ENCODE measurements at regions not wholly inside any gene's neighbourhood (a gene's known extent, or its start where the extent isn't known, plus 50 kb on each side); places are given as distances from the start of the nearest gene placed in this dataset.
A peak's percentile ranks its signal among the peaks of the same experiment; 100 is the strongest.

- H3K27me3 Mint-ChIP-seq (ENCODE audit: insufficient read depth, low read depth, poor library complexity): peaks cover 10% of the 10 kb centered on the region
- Histone ChIP-seq H3F3A (replicated peaks; ENCODE audit: low read depth) (no peaks in the 10 kb centered on the region), H3K4me3 (no peak overlapping the region), H3K79me2 (replicated peaks; ENCODE audit: insufficient read depth) (no peaks in the 10 kb centered on the region), H3K27ac (ENCODE audit: low read depth) (no peak overlapping the region), H3K9me2 (ENCODE audit: insufficient read depth) (no peaks in the 10 kb centered on the region), H2AFZ (no peak overlapping the region), H3K4me1 (ENCODE audit: insufficient read depth) (0 out of 2 replicates have a peak, but pooled peaks cover 2% of the 10 kb centered on the region), H3K36me3 (ENCODE audit: insufficient read depth) (no peaks in the 10 kb centered on the region), H4K20me1 (replicated peaks; ENCODE audit: insufficient read depth) (no peaks in the 10 kb centered on the region), H3K4me2 (no peak overlapping the region), H3K27me3 (ENCODE audit: insufficient read depth) (peaks cover 7% of the 10 kb centered on the region; the same call in 1 of the 2 replicates)
- TF ChIP-seq NANOG (IDR thresholded peaks at IDR 0.05; ENCODE audit: borderline replicate concordance) (no peak), CTCF (conservative IDR thresholded peaks at IDR 0.05; ENCODE audit: low read depth in 2 of 2) (peak; percentile 29 to 55), POLR2AphosphoS5 (IDR thresholded peaks at IDR 0.05; ENCODE audit: low read depth) (0 out of 2 replicates have a peak, but pooled peaks have one; percentile 26)
- H3K9me3 Mint-ChIP-seq: 0 out of 3 replicates have a peak, but pooled peaks cover 4% of the 10 kb centered on the region
- DNase-seq (ENCODE audit: low spot score) (peak; percentile 44), ATAC-seq (peak; percentile 66)
- H3K27ac Mint-ChIP-seq: no peak overlapping the region
- peaks cover 17% of the 10 kb centered on the region for H3K4me1 Mint-ChIP-seq
- H3K4me3 Mint-ChIP-seq: no peak overlapping the region
- no peaks in the 10 kb centered on the region for H3K36me3 Mint-ChIP-seq (ENCODE audit: low read depth)
Observed at GRCh38 chr6:165770397-165771082, 107.5 kb upstream of the PDE10A start.

- H3K79me2 ChIP-seq (replicated peaks; ENCODE audit: insufficient read depth): no peaks in the 10 kb centered on the region
- no peak overlapping the region for H3K4me2 ChIP-seq
- Mint-ChIP-seq H3K36me3 (ENCODE audit: low read depth) (no peaks in the 10 kb centered on the region), H3K4me1 (peaks cover 11% of the 10 kb centered on the region; the same call in 2 of the 3 replicates), H3K27ac (no peak overlapping the region), H3K27me3 (ENCODE audit: insufficient read depth, low read depth, poor library complexity) (peaks cover 8% of the 10 kb centered on the region), H3K9me3 (0 out of 3 replicates have a peak, but pooled peaks cover 4% of the 10 kb centered on the region), H3K4me3 (no peak overlapping the region)
- H4K20me1 ChIP-seq (replicated peaks; ENCODE audit: insufficient read depth): no peaks in the 10 kb centered on the region
- ATAC-seq: no peak
- DNase-seq (ENCODE audit: low spot score): no peak
- no peaks in the 10 kb centered on the region for H3F3A ChIP-seq (replicated peaks; ENCODE audit: low read depth)
- H3K4me1 ChIP-seq (ENCODE audit: insufficient read depth): no peaks in the 10 kb centered on the region
- no peaks in the 10 kb centered on the region for H3K36me3 ChIP-seq (ENCODE audit: insufficient read depth)
- H3K9me2 ChIP-seq (ENCODE audit: insufficient read depth): no peaks in the 10 kb centered on the region
- H2AFZ ChIP-seq: no peak overlapping the region
- H3K4me3 ChIP-seq: no peak overlapping the region
- H3K27me3 ChIP-seq (ENCODE audit: insufficient read depth): peaks cover 7% of the 10 kb centered on the region; the same call in 1 of the 2 replicates
- no peak overlapping the region for H3K27ac ChIP-seq (ENCODE audit: low read depth)
- TF ChIP-seq ETS1 (IDR thresholded peaks at IDR 0.05) (no peak), REST (IDR thresholded peaks at IDR 0.05; ENCODE audit: unreplicated experiment) (no peak), ZNF462 (CRISPR knock-in tag; IDR thresholded peaks at IDR 0.05) (no peak), CREB1 (CRISPR knock-in tag; IDR thresholded peaks at IDR 0.05; ENCODE audit: low read depth) (no peak), ZNF114 (CRISPR knock-in tag; IDR thresholded peaks at IDR 0.05) (no peak)
Observed at GRCh38 chr6:165769884-165770283, 106.8 kb upstream of the PDE10A start.

All from GM23338 (cell line).